ENCODE measurements at regions not wholly inside any gene's neighbourhood (a gene's known extent, or its start where the extent isn't known, plus 50 kb on each side); places are given as distances from the start of the nearest gene placed in this dataset.
"Not testable (repeated sequence)": the region's sequence is repeated elsewhere in the genome, so short reads cannot be mapped to it uniquely, and the experiment has no call there.

DNA sequence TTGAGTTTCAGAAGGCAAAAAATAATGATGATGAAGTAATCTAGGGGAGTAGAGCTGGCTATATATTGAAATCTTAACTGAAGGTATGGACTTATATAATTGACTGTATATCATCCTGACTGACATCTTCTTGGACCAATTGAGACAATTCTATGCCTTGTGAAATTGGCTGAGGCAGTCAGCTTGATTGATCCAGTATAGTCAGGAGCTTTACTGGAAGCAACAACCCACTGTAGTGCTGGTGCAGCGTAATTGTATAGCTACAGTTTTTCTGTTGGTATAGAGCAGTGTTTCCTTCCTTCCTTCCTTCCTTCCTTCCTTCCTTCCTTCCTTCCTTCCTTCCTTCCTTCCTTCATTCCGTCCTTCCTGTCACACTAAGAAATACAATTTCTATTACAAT is 268.0 kb downstream of the NUF2 start:
- WGBS, 2 donors = 89 to 90% methylated on average over 2 of the region's 2 CpGs

DNA sequence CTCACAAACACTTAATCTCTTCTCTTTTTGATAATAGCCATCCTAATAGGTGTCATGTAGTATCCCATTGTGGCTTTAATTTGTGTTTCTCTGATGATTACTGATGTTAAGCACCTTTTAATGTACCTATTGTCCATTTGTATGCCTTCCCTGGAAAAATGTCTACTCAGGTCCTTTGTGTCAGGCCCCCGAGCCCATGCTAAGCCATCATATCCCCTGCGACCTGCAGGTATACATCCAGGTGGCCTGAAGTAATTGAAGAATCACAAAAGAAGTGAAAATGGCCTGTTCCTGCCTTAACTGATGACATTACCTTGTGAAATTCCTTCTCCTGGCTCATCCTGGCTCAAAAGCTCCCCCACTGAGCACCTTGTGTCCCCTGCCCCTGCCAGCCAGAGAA is 269.4 kb downstream of the NUF2 start:
- H3K36me3 ChIP-seq (ENCODE audit: low read depth, missing control alignments); H3K4me1 ChIP-seq; intact Hi-C loops (cut with DNase I; ENCODE audit: low total_unique reads); H3K9me3 ChIP-seq; DNase-seq; H3K4me3 ChIP-seq; H3K27me3 ChIP-seq; H3K27ac ChIP-seq: not testable (repeated sequence)
- WGBS, 2 donors = 84 to 87% methylated on average over 2 of the region's 2 CpGs

More for the DNA sequence above, 268.0 kb downstream of the NUF2 start:
- intact Hi-C loops (cut with DNase I; ENCODE audit: low total_unique reads) = no loop called here
- DNase-seq = no peak
- Histone ChIP-seq H3K36me3 (ENCODE audit: low read depth, missing control alignments) (no peaks in the 10 kb centered on the region), H3K27me3 (no peaks in the 10 kb centered on the region), H3K4me1 (no peaks in the 10 kb centered on the region), H3K9me3 (no peaks in the 10 kb centered on the region), H3K27ac (no peak overlapping the region), H3K4me3 (no peak overlapping the region)
- no peak for TF ChIP-seq POLR2A (IDR thresholded peaks at IDR 0.05)
- TF ChIP-seq, protein P1, sequence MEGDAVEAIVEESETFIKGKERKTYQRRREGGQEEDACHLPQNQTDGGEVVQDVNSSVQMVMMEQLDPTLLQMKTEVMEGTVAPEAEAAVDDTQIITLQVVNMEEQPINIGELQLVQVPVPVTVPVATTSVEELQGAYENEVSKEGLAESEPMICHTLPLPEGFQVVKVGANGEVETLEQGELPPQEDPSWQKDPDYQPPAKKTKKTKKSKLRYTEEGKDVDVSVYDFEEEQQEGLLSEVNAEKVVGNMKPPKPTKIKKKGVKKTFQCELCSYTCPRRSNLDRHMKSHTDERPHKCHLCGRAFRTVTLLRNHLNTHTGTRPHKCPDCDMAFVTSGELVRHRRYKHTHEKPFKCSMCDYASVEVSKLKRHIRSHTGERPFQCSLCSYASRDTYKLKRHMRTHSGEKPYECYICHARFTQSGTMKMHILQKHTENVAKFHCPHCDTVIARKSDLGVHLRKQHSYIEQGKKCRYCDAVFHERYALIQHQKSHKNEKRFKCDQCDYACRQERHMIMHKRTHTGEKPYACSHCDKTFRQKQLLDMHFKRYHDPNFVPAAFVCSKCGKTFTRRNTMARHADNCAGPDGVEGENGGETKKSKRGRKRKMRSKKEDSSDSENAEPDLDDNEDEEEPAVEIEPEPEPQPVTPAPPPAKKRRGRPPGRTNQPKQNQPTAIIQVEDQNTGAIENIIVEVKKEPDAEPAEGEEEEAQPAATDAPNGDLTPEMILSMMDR (IDR thresholded peaks at IDR 0.05) = no peak

DNA sequence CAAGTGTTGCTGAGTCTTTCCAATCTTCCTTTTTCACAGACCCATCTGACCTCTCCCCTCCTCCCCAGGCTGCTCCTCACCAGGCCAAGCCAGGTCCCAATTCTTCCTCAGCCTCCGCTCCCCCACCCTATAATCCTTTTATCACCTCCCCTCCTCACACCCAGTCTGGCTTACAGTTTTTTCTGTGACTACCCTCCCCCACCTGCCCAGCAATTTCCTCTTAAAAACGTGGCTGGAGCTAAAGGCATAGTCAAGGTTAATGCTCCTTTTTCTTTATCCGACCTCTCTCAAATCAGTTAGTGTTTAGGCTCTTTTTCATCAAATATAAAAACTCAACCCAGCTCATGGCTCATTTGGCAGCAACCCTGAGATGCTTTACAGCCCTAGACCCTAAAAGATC is 270.9 kb downstream of the NUF2 start:
- DNase-seq; H3K4me3 ChIP-seq; intact Hi-C loops (cut with DNase I; ENCODE audit: low total_unique reads); H3K27me3 ChIP-seq; H3K36me3 ChIP-seq (ENCODE audit: low read depth, missing control alignments); H3K9me3 ChIP-seq; H3K27ac ChIP-seq; H3K4me1 ChIP-seq: not testable (repeated sequence)
- WGBS, 2 donors = 76 to 77% methylated on average over 3 of the region's 3 CpGs

- H3K4me1 ChIP-seq; intact Hi-C loops (cut with DNase I; ENCODE audit: low total_unique reads); H3K9me3 ChIP-seq; H3K36me3 ChIP-seq (ENCODE audit: low read depth, missing control alignments); DNase-seq; H3K27ac ChIP-seq; H3K27me3 ChIP-seq; H3K4me3 ChIP-seq: not testable (repeated sequence)
- WGBS, 2 donors = 81 to 84% methylated on average over 3 of the region's 3 CpGs
Observed at GRCh38 chr1:163596106-163596505, 274.4 kb downstream of the NUF2 start.

GRCh38 chr1:163596541-163597258 is 274.9 kb downstream of the NUF2 start:
- H3K27me3 ChIP-seq = no peaks in the 10 kb centered on the region
- H3K27ac ChIP-seq = no peak overlapping the region
- 58 to 67% methylated on average over 5 of the region's 5 CpGs for WGBS, 2 donors
- no peak for TF ChIP-seq POLR2A (IDR thresholded peaks at IDR 0.05)
- TF ChIP-seq, protein P1 (IDR thresholded peaks at IDR 0.05) = no peak
- no peaks in the 10 kb centered on the region for H3K4me1 ChIP-seq
- intact Hi-C loops (cut with DNase I; ENCODE audit: low total_unique reads) = no loop called here
- no peaks in the 10 kb centered on the region for H3K9me3 ChIP-seq
- H3K4me3 ChIP-seq = no peak overlapping the region
- H3K36me3 ChIP-seq (ENCODE audit: low read depth, missing control alignments) = no peaks in the 10 kb centered on the region
- DNase-seq = no peak

DNA sequence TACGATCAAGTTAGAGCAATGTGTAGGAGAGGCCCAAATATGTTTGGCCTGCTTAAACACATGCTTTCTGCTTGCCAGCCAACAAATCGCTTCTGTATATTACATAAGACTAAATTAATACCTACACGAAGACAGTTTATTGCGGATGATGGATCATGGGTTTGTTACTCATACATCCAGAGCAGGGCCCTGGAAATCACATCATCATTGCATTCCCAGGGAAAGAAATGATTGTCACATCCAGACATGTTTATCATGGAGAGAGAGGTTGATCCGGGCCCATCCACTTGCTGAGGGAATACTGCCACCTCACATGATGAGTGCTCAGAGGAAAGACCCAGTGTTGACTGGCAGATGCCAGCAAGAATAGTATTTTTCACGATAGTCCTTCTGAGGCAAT is 282.6 kb downstream of the NUF2 start:
- H3K9me3 ChIP-seq = no peaks in the 10 kb centered on the region

More for the DNA sequence above, 282.6 kb downstream of the NUF2 start:
- no peak overlapping the region for H3K4me3 ChIP-seq
- intact Hi-C loops (cut with DNase I; ENCODE audit: low total_unique reads) = no loop called here
- WGBS, 2 donors = 87% methylated on average over 6 of the region's 6 CpGs
- no peaks in the 10 kb centered on the region for H3K27me3 ChIP-seq
- H3K4me1 ChIP-seq = no peaks in the 10 kb centered on the region
- no peak overlapping the region for H3K27ac ChIP-seq
- no peaks in the 10 kb centered on the region for H3K36me3 ChIP-seq (ENCODE audit: low read depth, missing control alignments)
- no peak for DNase-seq
- TF ChIP-seq, protein P1 (IDR thresholded peaks at IDR 0.05) = no peak
- TF ChIP-seq POLR2A (IDR thresholded peaks at IDR 0.05) = no peak

Data from testis (tissue), 2 donors.